ENCODE measurements at regions not wholly inside any gene's neighbourhood (a gene's known extent, or its start where the extent isn't known, plus 50 kb on each side); places are given as distances from the start of the nearest gene placed in this dataset.
A peak's percentile ranks its signal among the peaks of the same experiment; 100 is the strongest.

- Histone ChIP-seq H3K36me3 (replicated peaks; ENCODE audit: control insufficient read depth, insufficient read depth, low read length) (no peaks in the 10 kb centered on the region), H3K4me3 (ENCODE audit: insufficient read depth, low read depth, low read length) (no peak overlapping the region), H3K27me3 (ENCODE audit: control insufficient read depth, insufficient read depth, low read length) (no peaks in the 10 kb centered on the region)
- DNase-seq: no peak
Observed at GRCh38 chr9:107704774-107705173, 215.2 kb upstream of the KLF4 start.

DNA sequence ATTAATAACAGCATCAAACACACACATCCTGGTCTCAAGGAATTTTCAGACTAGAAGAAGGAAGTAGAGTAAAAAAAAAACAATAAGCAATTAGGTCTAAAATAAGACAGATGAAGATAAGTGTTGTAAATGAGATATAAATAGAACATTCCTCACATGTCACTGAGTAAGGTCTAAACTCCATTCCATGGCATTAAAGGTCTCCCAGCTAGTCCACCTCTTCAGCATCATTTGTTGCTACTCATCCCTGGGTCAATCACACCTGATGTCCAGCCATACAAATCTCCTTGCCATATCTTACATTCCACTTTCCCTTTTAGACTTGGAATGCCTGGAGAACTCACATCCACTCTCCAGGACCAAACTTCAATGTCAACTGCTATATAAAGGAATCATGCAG is 214.1 kb upstream of the KLF4 start:
- no peaks in the 10 kb centered on the region for H3K36me3 ChIP-seq (replicated peaks; ENCODE audit: control insufficient read depth, insufficient read depth, low read length)
- H3K4me3 ChIP-seq (ENCODE audit: insufficient read depth, low read depth, low read length): no peak overlapping the region
- DNase-seq: no peak
- no peaks in the 10 kb centered on the region for H3K27me3 ChIP-seq (ENCODE audit: control insufficient read depth, insufficient read depth, low read length)

GRCh38 chr9:107700847-107701246 is 211.3 kb upstream of the KLF4 start:
- Histone ChIP-seq H3K36me3 (replicated peaks; ENCODE audit: control insufficient read depth, insufficient read depth, low read length) (no peaks in the 10 kb centered on the region), H3K27me3 (ENCODE audit: control insufficient read depth, insufficient read depth, low read length) (no peaks in the 10 kb centered on the region), H3K4me3 (ENCODE audit: insufficient read depth, low read depth, low read length) (no peak overlapping the region)
- DNase-seq: no peak

DNA sequence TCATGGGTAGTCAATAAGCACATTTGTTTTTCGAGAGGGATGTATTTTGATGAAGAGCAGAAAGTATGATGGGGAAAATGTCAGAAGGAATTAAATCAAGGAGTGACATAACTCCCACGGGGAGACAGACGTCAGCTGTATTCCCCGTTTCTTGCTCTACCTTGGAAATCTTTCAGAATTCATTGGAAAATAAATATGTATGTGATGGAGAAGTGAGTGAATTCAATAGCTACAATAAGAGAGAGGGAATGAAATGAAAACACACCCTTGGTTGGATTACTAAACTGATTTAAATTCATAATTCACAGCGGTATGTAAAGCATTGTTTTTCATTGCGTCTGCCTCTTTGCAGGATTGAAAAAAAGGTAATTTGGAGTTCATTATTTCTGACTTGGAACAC is 209.7 kb upstream of the KLF4 start:
- H3K27me3 ChIP-seq (ENCODE audit: control insufficient read depth, insufficient read depth, low read length): no peaks in the 10 kb centered on the region
- DNase-seq: no peak
- no peak overlapping the region for H3K4me3 ChIP-seq (ENCODE audit: insufficient read depth, low read depth, low read length)
- no peaks in the 10 kb centered on the region for H3K36me3 ChIP-seq (replicated peaks; ENCODE audit: control insufficient read depth, insufficient read depth, low read length)

GRCh38 chr9:107698779-107699178 is 209.2 kb upstream of the KLF4 start:
- H3K36me3 ChIP-seq (replicated peaks; ENCODE audit: control insufficient read depth, insufficient read depth, low read length): no peaks in the 10 kb centered on the region
- DNase-seq: no peak
- no peaks in the 10 kb centered on the region for H3K27me3 ChIP-seq (ENCODE audit: control insufficient read depth, insufficient read depth, low read length)
- H3K4me3 ChIP-seq (ENCODE audit: insufficient read depth, low read depth, low read length): no peak overlapping the region

DNA sequence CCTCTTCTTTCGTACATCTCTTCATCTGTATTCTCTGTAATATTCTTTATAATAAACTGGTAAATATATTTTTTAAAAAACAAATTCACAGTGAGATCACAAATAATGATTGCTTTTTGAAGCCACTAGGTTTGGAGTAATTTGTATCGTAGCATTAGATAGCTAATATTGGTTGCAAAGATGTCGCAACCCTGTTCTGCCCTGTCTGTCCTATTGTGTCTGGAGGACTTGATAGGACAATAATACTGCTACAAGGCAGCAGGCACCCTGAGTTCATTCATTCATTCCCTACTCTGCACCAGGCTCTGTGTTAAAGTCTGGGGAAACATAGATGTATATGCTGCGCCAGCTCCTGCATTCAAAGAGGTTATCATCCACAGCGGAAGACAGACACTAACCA is 206.7 kb upstream of the KLF4 start:
- Histone ChIP-seq H3K36me3 (replicated peaks; ENCODE audit: control insufficient read depth, insufficient read depth, low read length) (no peaks in the 10 kb centered on the region), H3K4me3 (ENCODE audit: insufficient read depth, low read depth, low read length) (no peak overlapping the region), H3K27me3 (ENCODE audit: control insufficient read depth, insufficient read depth, low read length) (no peaks in the 10 kb centered on the region)
- no peak for DNase-seq

GRCh38 chr9:107694390-107694789 is 204.8 kb upstream of the KLF4 start:
- Histone ChIP-seq H3K27me3 (ENCODE audit: control insufficient read depth, insufficient read depth, low read length) (no peaks in the 10 kb centered on the region), H3K4me3 (ENCODE audit: insufficient read depth, low read depth, low read length) (no peak overlapping the region), H3K36me3 (replicated peaks; ENCODE audit: control insufficient read depth, insufficient read depth, low read length) (no peaks in the 10 kb centered on the region)
- no peak for DNase-seq

- H3K27me3 ChIP-seq (ENCODE audit: control insufficient read depth, insufficient read depth, low read length): no peaks in the 10 kb centered on the region
- H3K36me3 ChIP-seq (replicated peaks; ENCODE audit: control insufficient read depth, insufficient read depth, low read length): no peaks in the 10 kb centered on the region
- no peak for DNase-seq
- H3K4me3 ChIP-seq (ENCODE audit: insufficient read depth, low read depth, low read length): no peak overlapping the region
Observed at GRCh38 chr9:107693625-107694326, 204.2 kb upstream of the KLF4 start.

DNA sequence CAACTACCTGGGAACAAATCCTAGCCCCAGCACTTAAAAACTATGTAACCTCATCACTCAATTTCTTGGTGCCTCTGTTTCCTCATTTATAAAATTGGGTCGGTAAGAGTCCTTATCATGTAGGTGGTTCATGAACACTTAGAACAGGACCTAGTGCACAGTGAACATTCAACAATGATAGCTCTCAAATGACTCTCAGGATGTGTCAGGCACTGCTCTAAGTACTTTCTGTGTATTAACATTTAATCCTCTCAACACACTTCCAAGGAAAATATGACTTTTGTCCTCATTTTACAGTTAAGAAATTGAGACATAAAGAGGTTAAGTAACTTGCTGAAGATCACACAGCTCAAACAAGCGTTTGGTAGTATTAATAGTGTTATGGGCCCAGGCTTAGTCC is 202.1 kb upstream of the KLF4 start:
- H3K4me3 ChIP-seq (ENCODE audit: insufficient read depth, low read depth, low read length): no peak overlapping the region
- no peaks in the 10 kb centered on the region for H3K27me3 ChIP-seq (ENCODE audit: control insufficient read depth, insufficient read depth, low read length)
- DNase-seq: no peak
- no peaks in the 10 kb centered on the region for H3K36me3 ChIP-seq (replicated peaks; ENCODE audit: control insufficient read depth, insufficient read depth, low read length)

DNA sequence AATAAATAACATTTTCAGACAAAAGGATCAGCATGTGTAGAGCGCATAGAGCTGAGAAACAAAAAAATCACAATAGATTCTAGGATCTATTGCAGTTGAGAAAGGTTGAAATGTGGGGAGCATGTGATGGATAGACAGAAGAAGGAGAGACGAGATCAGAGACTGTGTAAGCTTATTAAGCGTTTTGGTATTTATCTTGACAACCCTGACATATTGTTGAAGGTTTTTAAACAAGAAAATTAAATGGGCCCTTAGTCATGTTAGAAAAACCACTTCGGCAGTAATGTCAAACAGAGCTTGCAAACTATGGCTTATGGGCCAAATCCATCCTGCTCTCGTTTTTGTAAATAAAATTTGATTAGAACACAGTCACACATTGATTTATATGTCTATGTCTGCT is 200.5 kb upstream of the KLF4 start:
- no peak for DNase-seq
- Histone ChIP-seq H3K4me3 (ENCODE audit: insufficient read depth, low read depth, low read length) (no peak overlapping the region), H3K27me3 (ENCODE audit: control insufficient read depth, insufficient read depth, low read length) (no peaks in the 10 kb centered on the region), H3K36me3 (replicated peaks; ENCODE audit: control insufficient read depth, insufficient read depth, low read length) (no peaks in the 10 kb centered on the region)

- Histone ChIP-seq H3K36me3 (replicated peaks; ENCODE audit: control insufficient read depth, insufficient read depth, low read length) (no peaks in the 10 kb centered on the region), H3K4me3 (ENCODE audit: insufficient read depth, low read depth, low read length) (no peak overlapping the region), H3K27me3 (ENCODE audit: control insufficient read depth, insufficient read depth, low read length) (no peaks in the 10 kb centered on the region)
- no peak for DNase-seq
Observed at GRCh38 chr9:107688728-107689127, 199.2 kb upstream of the KLF4 start.

GRCh38 chr9:107685901-107686300 is 196.3 kb upstream of the KLF4 start:
- no peak for DNase-seq
- Histone ChIP-seq H3K4me3 (ENCODE audit: insufficient read depth, low read depth, low read length) (no peak overlapping the region), H3K27me3 (ENCODE audit: control insufficient read depth, insufficient read depth, low read length) (no peaks in the 10 kb centered on the region), H3K36me3 (replicated peaks; ENCODE audit: control insufficient read depth, insufficient read depth, low read length) (no peaks in the 10 kb centered on the region)

DNA sequence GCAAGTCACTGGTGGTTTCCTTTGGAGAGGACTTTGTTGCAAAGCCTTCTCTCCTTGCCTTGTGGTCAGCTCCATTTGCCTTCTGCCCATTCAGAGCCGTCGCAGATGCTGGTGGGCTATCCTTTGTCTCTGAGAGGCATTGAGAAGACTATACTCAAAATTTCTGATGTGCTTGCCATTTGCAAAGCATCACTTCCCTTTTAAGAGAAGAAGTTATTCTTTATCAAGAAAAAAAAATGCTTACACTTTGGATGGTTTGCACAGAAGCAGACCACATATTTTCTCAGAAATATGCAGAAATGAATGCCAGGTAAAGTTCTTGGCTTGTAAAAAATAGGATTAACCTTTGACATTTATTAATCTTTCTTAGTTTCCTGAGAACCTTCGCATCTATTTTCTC is 195.8 kb upstream of the KLF4 start:
- Histone ChIP-seq H3K36me3 (replicated peaks; ENCODE audit: control insufficient read depth, insufficient read depth, low read length) (no peaks in the 10 kb centered on the region), H3K27me3 (ENCODE audit: control insufficient read depth, insufficient read depth, low read length) (no peaks in the 10 kb centered on the region), H3K4me3 (ENCODE audit: insufficient read depth, low read depth, low read length) (no peak overlapping the region)
- no peak for DNase-seq

DNA sequence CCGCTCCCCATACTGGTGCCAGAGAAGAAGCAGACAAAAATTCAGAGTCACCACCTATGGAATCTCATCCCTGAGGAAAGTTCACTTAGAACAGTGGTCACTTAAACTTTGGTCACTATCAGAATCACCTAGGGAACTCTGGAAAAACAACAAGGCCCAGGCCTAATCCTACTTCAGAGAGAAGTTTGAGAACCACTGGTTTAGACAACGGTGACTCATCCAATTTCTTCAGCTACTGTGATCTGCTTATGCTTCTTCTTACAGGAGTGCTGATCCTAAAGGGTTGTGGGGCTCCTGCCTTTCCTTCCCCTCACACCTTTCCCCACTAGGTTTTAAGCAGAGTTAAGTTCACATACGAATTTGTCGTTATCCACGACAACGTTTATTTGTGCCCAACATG is 194.7 kb upstream of the KLF4 start:
- Histone ChIP-seq H3K27me3 (ENCODE audit: control insufficient read depth, insufficient read depth, low read length) (no peaks in the 10 kb centered on the region), H3K36me3 (replicated peaks; ENCODE audit: control insufficient read depth, insufficient read depth, low read length) (no peaks in the 10 kb centered on the region), H3K4me3 (ENCODE audit: insufficient read depth, low read depth, low read length) (no peak overlapping the region)
- DNase-seq: no peak

GRCh38 chr9:107683566-107683965 is 194.0 kb upstream of the KLF4 start:
- no peaks in the 10 kb centered on the region for H3K36me3 ChIP-seq (replicated peaks; ENCODE audit: control insufficient read depth, insufficient read depth, low read length)
- H3K4me3 ChIP-seq (ENCODE audit: insufficient read depth, low read depth, low read length): no peak overlapping the region
- DNase-seq: no peak
- no peaks in the 10 kb centered on the region for H3K27me3 ChIP-seq (ENCODE audit: control insufficient read depth, insufficient read depth, low read length)

DNA sequence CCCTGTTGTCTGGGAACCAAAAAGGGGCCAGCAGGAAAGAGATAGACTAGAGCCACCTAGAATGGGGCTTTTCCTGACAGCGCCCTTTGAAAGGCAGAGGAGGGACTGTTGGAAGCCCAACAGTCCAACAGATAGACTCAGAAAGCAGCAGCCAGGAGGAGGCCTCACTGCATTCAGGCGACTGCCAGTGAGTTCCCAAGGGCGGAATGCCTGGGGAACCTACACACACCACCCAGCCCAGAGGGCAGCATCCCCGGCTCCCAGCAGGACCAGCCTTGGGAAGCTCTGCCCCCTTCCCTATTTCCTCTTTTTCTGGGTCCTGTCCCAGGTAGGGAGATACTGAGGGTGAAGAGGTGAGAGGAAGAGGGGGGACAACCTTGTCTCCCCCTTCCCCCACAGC is 192.4 kb upstream of the KLF4 start:
- Histone ChIP-seq H3K4me3 (ENCODE audit: insufficient read depth, low read depth, low read length) (no peak overlapping the region), H3K27me3 (ENCODE audit: control insufficient read depth, insufficient read depth, low read length) (no peaks in the 10 kb centered on the region), H3K36me3 (replicated peaks; ENCODE audit: control insufficient read depth, insufficient read depth, low read length) (no peaks in the 10 kb centered on the region)
- peak; percentile 23 for DNase-seq
